Stimulated activated CD4-positive, alpha-beta T cell treated with anti-CD3 and anti-CD28 coated beads, Interleukin-12 subunit alpha, Interleukin-12 subunit beta, amount 100 ng/mL, for 4 hours (primary cell): ENCODE measurements at regions not wholly inside any gene's neighbourhood (a gene's known extent, or its start where the extent isn't known, plus 50 kb on each side); places are given as distances from the start of the nearest gene placed in this dataset.
A peak's percentile ranks its signal among the peaks of the same experiment; 100 is the strongest.
"Not testable (repeated sequence)": the region's sequence is repeated elsewhere in the genome, so short reads cannot be mapped to it uniquely, and the experiment has no call there.

Experiments
- DNase-seq: peaks from one replicate; pipeline ENCODE4 v3.0.0-alpha.2; 2020

DNA sequence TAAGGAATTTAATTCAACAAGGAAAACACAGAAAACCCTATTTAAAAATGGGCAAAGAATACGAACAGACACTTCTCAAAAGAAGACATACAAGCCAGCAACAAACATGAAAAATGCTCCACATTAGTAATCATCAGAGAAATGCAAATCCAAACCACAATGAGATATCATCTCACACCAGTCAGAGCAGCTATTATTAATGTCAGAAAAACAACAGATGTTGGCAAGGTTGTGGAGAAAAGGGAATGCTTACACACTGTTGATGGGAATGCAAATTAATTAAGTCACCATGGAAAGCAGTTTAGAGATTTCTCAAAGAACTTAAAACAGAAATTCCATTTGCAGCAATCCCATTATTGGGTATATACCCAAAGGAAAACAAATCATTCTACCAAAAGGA, 55.2 kb downstream of the GCC1 start:
- no peak for DNase-seq

DNA sequence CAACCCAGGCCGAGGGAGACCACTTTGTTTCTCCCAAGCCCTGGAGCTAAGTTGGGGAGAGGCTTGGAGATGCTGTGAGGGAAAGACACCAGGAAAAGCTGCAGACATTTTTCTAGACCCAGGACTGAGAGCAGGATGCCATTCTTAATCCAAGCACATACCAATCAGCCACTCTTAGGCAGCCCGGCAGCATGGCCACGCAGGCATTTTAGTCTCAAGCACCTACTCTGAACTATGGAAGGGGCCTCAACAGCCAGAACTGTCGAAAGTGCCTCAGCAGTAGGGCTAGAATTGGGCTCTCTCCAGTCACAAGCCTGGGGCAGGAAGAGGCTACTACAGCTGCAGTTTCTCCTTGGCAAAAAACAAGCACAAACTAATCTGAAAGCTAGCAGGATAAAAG, 57.8 kb downstream of the GCC1 start:
- no peak for DNase-seq

DNA sequence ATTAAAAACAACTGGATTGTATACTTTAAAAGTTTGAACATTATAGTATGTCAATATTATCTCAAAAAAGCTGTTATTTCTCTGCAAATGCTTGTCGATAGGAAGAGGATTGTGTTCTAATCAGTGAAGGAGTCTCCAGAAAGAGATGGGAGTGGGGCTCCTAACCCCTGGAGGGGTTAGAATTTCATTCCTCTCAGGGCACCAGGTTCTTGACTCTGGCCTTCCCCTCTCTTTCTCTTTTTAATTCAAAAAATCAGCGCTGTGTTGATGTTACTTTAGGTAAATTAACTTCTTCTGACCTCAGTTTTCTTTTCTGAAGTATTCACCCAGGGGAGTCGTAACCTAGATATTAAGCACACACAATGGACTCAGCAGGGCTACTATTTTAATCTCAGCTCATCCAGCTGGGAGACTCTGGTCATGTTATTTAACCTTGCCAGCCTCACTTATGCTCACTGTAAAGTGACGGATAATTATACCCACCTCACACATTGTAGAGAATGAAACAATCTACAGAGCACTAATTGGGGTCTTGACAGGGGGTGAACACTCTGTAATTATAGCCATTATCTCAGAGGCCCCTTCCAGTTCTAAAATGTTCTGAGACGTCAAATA, 59.4 kb downstream of the GCC1 start:
- DNase-seq = no peak

DNA sequence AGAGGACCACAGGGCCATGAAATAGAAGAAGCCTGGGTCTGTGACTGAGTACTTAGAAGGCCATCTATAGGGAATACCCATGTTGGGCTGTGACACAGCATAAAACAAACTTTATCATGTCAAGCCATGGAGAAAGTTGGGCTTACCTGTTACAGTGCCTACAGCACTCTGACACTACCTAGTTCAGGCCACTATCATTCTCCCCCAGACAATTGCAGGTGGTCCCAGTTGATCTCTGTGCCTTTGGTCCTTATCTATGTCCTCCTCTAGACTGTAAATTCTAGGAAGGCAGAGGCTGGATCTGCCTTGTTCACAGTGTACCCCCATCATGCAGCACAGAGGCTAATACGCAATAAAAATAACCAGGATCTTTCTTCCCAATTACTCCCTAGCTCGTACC, 69.1 kb downstream of the GCC1 start:
- no peak for DNase-seq

DNA sequence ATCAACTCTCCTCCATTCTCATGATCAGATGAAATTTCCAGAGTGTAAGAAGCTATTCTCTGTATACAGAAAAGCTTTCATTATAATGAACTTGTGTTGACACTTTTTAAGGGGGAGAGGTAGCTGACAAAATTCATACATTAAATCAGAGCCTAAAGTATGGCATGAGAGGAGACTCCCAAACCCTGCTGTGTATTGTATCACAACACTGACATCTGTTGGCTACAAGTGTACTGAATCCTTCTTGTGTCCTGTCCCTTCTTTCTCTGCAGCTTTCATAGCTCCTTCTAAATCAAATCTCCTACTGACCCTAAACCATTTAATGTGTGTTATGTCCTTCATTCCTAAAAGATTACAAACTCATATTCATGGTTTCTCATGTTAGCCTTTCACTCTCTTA, 70.9 kb downstream of the GCC1 start:
- no peak for DNase-seq

DNA sequence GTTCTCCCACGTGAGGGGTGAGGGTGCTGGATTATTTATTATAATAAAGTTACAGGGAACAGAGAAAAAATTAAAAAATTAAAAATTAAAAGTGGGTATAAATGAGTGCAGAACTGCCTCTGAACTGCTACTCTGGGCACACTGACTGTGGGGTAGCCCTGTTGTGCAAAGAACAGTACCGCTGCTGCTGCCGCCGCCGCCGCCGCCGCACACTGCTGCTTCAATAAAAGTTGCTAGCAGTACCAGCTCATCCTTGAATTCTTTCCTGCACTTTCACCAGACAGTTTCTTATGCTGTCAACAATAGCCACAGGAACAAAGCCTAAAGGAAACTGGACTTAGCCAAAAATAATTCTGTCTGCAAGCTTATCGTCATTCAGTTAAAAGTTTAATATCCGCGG, 72.1 kb downstream of the GCC1 start:
- no peak for DNase-seq

DNA sequence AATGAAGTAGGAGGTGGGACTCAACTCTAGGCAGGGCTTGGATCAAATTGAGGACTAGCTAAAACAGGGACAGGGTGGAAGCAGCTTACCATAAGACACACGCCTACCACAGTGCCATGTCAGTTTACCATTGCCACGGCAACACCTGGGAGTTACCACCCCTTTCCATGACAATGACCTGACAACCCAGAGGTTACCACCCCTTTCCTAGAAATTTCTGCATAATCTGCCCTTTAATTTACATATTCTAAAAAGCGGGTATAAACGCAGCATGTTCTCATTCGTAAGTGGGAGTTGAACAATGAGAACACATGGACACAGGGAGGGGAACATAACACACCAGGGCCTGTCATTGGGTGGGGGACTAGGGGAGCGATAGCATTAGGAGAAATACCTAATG, 72.7 kb downstream of the GCC1 start:
- no peak for DNase-seq

DNA sequence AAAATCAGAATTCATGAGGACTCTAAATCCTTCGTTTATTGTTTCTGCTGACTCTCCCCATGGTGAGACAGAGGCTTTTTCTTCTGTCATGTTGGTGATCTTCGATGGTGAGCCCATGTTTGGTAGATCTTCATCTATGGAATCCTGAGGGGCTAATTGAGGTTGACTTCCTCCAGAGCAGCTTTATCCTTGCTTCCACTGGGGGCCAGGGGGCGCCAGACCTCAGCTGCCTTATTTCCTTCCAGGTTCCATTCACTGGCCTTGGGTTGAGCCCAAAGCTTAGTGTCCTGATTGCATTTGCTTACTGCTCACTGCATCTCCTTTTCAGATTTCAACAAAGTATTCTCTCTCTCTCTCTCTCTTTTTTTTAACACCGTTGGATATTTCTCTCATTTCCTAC, 80.7 kb downstream of the GCC1 start:
- DNase-seq = peak; percentile 0

DNA sequence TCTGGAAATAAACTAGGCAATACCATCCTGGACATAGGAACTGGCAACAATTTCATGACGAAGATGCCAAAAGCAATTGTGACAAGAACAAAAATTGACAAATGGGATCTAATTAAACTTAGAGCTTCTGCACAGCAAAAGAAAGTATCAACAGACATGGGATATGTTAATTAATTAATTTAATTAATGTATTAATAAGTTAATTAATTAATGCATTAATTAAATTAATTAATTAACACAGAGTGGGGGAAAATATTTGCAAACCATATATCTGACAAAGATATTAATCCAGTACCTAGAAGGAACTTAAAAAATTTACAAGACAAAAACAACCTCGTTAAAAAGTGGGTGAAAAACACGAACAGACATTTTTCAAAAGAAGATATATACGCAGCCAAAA, 83.6 kb downstream of the GCC1 start:
- DNase-seq = no peak

DNA sequence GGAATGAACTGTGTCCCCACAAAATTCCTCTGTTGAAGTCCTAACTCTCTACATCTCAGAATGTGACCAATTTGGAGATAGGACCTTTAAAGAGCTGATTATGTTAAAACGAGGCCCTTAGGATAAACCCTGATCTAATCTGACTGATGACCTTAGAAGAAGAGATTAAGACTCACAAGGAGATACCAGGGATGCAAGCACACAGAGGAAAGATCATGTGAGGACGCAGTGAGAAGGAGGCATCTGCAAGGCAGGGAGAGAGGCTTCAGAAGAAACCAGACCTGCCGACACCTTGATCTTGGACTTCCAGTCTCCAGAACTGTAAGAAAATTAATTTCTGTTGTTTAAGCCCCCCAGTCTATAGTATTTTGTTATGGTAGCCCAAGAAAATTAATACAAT, 94.9 kb upstream of the ZNF800 start:
- no peak for DNase-seq

DNA sequence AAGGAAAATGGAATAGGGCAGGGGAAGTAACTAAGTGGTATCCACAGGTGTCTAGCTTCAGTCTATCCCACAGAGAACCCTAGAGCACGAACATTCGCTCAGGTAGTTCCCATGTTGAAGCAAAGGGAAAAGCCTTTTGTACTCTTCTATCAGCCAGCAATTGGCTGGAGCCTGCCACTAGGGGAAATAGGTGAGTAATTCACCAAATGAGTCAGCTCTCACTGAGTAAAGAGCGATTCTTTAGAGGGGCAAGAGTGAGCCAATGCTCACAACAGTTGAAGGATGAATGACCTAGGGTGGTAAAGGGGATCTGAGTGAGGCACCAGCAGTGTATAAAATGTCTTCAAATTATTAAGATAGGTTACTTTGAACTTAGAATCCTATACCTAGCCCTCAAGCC, 94.1 kb upstream of the ZNF800 start:
- DNase-seq = no peak

DNA sequence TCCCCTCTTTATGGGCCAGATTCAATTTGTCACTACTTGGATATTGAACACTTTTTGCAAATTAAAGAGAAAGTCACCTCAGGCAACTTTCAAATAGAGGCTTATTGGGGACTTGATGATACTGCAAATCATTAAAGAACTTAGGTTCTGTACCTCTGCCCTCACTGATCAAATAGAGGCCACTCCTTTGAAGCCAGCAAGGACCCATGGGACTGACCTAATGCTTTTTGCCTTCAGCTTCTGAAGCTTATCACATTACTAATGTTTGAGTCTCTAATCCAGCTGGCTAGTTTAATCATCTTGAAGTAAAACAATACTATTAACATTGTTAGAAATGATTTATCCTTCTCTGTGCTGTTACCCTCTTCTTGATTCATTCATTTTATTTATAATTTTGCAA, 93.0 kb upstream of the ZNF800 start:
- DNase-seq = no peak

DNA sequence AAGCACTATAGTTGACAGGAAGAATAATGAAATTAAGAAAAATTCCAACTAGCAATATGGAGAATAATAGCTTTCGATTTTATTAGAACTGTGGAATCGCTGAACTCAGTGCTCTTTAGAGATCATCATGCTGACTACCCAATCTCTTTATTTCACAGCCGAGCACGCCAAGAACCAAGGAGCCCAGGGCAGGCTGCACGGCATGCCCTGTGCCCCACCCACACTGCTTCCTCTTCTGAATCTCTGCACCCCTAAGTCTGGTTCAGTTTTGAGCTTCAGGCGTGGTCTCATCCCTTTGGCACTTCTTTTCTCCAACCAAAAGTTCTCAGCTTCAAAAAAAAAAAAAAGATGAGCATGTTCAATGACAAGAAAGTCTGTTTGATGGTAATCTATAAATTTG, 92.4 kb upstream of the ZNF800 start:
- DNase-seq = no peak

DNA sequence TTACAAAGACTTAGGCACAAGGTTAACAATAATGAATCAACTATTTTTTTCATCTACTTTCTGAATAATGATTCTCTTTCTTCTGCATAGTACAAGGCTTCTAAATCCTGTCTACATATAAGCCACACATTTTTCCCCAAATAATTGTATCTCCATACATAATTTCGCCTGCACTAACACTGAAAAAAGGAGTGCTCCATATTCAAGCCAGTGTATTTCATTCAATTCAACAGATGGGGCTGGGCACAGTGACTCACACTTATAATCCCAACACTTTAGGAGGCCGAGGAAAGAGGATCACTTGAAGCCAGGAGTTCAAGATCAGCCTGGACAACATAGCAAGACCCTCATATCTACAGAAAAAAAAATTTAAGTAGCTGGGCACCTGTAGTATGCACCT, 86.0 kb upstream of the ZNF800 start:
- DNase-seq = no peak

DNA sequence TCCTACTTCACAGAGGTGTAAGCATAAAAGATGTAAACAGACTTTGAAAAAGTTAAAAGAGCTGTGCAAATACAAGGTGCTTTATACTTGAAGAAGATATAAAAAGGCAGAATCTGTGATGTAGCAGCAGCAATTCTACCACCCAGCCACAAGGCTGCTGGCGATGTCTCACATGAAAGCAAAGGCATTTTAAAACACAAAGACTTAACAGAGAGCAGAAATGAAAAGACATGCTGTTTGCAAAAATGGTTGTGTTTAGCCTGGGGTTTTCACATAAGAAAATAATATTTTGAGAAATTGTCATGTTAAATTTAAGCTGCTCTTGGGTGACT, 85.5 kb upstream of the ZNF800 start:
- DNase-seq = no peak

DNA sequence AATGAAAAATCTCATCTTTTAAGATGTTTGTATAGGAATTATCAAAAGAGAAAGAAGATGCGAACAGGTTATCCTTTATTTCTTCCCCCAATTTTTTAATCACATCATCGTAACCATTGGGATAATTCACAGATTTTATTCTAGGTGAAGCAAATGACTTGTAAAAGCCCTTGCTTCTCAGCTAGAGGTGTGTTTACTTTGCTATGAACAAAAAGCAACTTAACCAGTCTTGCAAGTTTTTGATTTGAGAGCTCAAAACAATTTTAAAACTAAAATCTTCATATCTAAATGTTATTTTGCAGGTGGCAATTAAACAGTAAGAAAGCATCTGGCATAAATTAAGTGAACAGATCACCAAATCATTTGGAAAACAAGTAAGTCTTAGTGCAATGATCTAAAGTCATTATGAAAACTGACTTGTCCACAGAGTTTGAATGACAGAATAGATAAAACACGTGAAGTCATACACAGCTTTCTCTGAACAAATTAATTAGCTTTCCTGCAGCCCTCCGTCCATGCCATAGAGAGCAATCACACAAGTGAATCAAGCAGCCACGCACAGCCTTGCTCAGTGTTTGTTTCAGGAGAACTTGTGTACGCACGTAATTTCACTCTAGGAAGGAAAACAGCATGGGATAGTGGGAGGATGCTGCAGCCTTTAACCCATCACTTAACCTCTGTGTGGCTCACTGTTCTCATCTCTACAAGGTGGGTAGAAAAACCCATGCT, 85.0 kb upstream of the ZNF800 start:
- no peak for DNase-seq

DNA sequence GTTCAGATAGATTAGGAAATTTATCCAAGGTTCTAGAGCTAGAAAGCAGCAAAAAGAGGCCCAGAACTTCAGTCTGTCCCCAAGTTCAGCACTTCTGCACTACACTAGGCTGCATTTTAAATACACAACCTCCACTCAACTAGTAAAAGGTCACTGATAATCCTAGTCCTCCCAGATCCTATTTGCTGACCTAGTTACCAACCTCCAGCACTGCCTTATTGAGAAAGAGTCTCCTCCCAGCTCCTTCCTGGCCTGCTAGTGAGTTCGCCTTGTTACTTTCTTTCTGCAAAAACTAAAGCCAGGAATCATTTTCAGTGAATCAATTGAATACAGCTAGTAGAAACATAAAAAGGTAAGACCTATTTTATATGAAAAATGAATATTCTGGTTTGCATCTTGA, 84.1 kb upstream of the ZNF800 start:
- DNase-seq = no peak

DNA sequence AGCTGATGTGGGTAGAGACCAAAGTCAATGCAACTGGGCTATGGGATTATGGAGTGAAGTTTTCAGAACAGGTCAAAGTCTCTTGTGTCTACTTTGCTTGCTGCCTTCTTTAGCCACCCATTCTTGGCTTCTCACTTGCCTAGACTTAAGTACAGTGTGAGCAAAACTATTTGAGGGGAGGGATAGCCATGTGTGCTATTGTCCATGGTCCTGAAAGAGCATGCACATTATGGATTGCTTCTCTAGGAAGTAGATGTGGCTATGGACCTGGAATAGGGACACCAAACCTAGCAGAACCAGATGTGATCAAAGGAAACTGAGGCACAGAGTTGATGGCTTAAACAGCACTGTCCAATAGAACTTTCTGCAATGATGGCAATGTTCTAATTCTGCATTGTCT, 81.9 kb upstream of the ZNF800 start:
- DNase-seq = no peak

DNA sequence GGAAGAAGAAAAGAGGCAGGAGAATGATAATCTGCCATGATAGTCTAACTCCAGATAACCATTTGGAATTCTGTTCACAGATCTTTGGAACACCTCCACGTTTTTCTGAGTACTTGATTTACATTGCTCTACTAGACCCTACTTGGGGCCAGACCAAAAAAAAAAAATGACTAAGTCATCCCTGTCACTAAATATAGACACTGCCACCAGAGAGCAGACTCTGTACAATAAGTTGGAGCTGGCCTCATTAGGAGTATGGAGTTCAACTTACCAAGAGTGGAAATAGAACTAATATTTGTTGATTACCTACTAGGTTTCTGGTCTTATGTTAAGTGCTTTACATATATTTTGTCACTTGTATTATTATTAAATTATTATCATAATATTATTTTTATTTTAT, 80.9 kb upstream of the ZNF800 start:
- DNase-seq = no peak

DNA sequence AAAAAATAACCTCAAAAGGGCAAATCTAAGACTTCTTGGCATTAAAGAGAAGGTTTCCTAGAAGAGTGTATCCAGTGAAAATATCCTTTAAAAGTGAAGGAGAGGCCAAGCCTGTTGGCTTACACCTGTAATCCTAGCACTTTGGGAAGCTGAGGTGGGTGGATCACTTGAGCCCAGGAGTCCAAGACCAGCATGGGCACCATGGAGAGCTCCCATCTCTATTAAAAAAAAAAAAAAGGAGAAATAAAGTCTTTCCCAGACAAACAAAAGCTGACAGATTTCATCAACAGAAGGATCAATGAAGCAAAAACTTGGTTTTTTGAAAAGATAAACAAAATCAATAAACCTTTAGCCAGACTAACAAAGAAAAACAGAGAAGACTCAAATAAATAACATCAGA, 67.6 kb upstream of the ZNF800 start:
- no peak for DNase-seq

DNA sequence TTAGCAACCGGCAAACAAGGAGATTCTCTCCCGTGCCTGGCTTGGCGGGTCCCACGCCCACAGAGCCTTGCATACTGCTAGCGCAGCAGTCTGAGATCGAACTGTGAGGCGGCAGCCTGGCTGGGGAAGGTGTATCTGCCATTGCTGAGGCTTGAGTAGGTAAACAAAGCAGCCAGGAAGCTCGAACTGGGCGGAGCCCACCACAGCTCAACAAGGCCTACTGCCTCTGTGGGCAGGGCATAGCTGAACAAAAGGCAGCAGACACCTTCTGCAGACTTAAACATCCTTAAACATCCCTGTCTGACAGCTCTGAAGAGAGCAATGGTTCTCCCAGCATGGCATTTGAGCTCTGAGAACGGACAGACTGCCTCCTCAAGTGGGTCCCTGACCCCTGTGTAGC, 58.8 kb upstream of the ZNF800 start:
- not testable (repeated sequence) for DNase-seq

DNA sequence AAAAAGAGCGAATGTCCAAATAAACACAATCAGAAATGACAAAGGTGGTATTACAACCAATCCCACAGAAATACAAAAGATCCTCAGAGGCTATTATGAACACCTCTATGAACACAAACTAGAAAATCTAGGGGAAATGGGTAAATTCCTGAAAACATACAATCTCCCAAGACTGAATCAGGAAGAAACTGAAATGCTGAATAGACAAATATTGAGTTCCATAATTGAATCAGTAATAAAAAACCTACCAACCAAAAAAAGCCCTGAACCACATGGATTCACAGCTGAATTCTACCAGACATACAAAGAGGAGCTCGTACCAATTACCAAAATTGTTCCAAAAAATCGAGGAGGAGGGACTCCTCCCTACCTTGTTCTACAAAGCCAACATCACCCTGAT, 56.1 kb upstream of the ZNF800 start:
- no peak for DNase-seq

DNA sequence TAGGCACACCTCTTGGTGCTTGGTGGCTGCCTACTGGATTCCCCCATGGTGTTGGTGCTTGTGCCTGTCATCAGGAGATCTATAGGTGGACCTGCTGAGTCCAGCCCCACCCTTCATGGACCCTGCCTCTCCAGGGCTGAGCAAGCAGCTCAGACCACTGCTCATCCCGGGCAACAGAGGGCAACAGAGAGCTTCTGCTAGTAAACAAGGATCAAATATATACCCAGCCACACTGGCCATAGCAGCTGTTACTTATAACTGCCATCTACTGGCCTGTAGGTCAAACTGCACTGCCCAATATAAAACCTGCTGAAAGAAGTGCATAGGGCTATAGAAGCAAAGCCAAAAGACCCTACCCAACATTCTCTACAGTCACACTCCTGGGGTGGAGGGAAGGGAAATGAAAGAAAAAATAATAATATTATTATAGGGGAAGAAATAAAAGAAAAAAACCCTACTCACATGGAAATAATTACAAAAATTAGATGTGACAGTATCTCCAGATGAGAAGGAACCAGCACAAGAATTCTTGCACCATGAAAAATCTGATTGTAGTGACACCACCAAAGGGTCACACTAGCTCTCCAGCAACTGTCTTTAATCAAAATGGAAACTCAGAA, 54.9 kb upstream of the ZNF800 start:
- DNase-seq = peak; percentile 17

DNA sequence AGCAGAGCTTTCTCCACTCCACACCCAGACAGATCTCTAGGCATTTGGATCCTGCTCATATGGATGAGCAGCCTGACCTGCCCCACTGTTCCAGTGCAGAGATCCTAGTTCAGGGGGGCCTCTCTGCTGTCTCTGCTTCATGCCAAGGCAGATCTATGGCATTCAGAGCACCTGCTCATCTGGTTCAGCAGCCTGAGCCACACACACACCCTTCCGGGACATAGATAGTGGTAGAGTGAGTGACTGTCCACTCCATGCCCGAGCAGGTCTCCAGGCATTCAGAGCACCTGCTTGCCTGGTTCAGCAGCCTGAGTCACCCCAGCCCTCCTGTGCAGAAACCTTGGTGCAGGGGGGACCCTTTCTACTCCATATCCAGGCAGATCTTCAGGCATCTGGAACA, 54.3 kb upstream of the ZNF800 start:
- no peak for DNase-seq
